Panc1 (cell line): ENCODE measurements at regions not wholly inside any gene's neighbourhood (a gene's known extent, or its start where the extent isn't known, plus 50 kb on each side); places are given as distances from the start of the nearest gene placed in this dataset.

Source experiments
- ATAC-seq: fragments of 200-7000 bp; cut with Tn5 transposase; 2 replicates; pipeline ENCODE4 v1.9.1; 2020; ENCODE audit warnings: mild to moderate bottlenecking, moderate library complexity
- BruUV-seq: library from RNA; stranded (reverse); fragments of 400-500 nt; replicated peaks from 2 replicates; lab custom pipeline; 2021; lab: Mats Ljungman, UMichigan
- CTCF ChIA-PET: fragments of 300-600 bp; sonication (Branson Sonifier 250); formaldehyde crosslinking; loops from one replicate; lab custom pipeline; 2022; ENCODE audit warnings: antibody characterized with exemption; lab: Charles Lee
- POLR2A ChIA-PET: fragments of 300-600 bp; sonication (Branson Sonifier 250); formaldehyde crosslinking; loops from one replicate; lab custom pipeline; 2022; ENCODE audit warnings: antibody characterized with exemption; lab: Charles Lee
- DNase-seq: peaks from one replicate; pipeline ENCODE4 v3.0.0-alpha.2; 2010; ENCODE audit warnings: low read depth, low spot score
- H3K27ac ChIP-seq: 2 replicates; pipeline ENCODE4 v1.5.1; 2011; ENCODE audit warnings: mild to moderate bottlenecking, low read length, inconsistent platforms
- H3K27me3 ChIP-seq: fragments of 200-500 bp; sonication (Bioruptor generic); 2 replicates; pipeline ENCODE4 v1.6.0; 2014; ENCODE audit warnings: low read length, inconsistent platforms; ENCODE audit not compliant: control insufficient read depth, insufficient read depth
- H3K36me3 ChIP-seq: fragments of 200-500 bp; sonication (Bioruptor generic); 2 replicates; pipeline ENCODE4 v1.5.1; 2014; ENCODE audit warnings: inconsistent platforms, mild to moderate bottlenecking, low read length, moderate library complexity; ENCODE audit not compliant: control insufficient read depth, insufficient read depth
- H3K4me1 ChIP-seq: 2 replicates; pipeline ENCODE4 v1.5.1; 2011; ENCODE audit warnings: inconsistent platforms, mild to moderate bottlenecking, low read length, moderate library complexity; ENCODE audit not compliant: control insufficient read depth, insufficient read depth
- H3K4me3 ChIP-seq, 2 experiments: 2 replicates each; pipeline ENCODE4 v1.5.1; 2011 to 2012; ENCODE audit warnings: low read depth in 2 of 2, low read length in 2 of 2, mild to moderate bottlenecking in 2 of 2, inconsistent platforms in 1 of 2, moderate library complexity in 1 of 2
- H3K9me3 ChIP-seq: fragments of 200-500 bp; sonication (Bioruptor generic); 2 replicates; pipeline ENCODE4 v1.5.1; 2014; ENCODE audit warnings: low read depth, mild to moderate bottlenecking, inconsistent platforms, low read length, moderate library complexity; ENCODE audit not compliant: control insufficient read depth, insufficient read depth
- CTCF ChIP-seq: fragments of 450-650 bp; IDR thresholded peaks from 2 replicates; pipeline ENCODE4 v1.5.1; 2017; ENCODE audit warnings: mild to moderate bottlenecking
- POLR2AphosphoS5 ChIP-seq: IDR thresholded peaks from 2 replicates; pipeline ENCODE4 v1.6.1; 2012; ENCODE audit warnings: mild to moderate bottlenecking, low read depth, low read length, moderate library complexity
- REST ChIP-seq, 2 experiments: IDR thresholded peaks; 2 replicates each; pipeline ENCODE4 v1.6.1; 2011 to 2012; ENCODE audit warnings: low read depth in 2 of 2, control low read depth in 1 of 2, low read length in 1 of 2, mild to moderate bottlenecking in 1 of 2, moderate library complexity in 1 of 2; ENCODE audit not compliant: insufficient read depth in 1 of 2
- SIN3A ChIP-seq: IDR thresholded peaks from 2 replicates; pipeline ENCODE4 v1.6.1; 2012; ENCODE audit warnings: low read depth, mild to moderate bottlenecking, low read length, moderate library complexity, borderline replicate concordance; ENCODE audit not compliant: insufficient read depth
- TCF7L2 ChIP-seq: IDR thresholded peaks from 2 replicates; pipeline ENCODE4 v1.6.1; 2011; ENCODE audit warnings: mild to moderate bottlenecking, low read depth, low read length, inconsistent platforms
- in situ Hi-C: cut with HindIII; loops from 2 replicates; pipeline ENCODE4 v1.10.0; 2016; ENCODE audit warnings: low sequenced_read_pairs, low pct_unique_long_range_greater_than_20kb
- intact Hi-C: fragments of 100-400 bp; cut with micrococcal nuclease; formaldehyde crosslinking; loops from one replicate; pipeline ENCODE4 v1.10.0; 2022; ENCODE audit not compliant: unreplicated experiment

- no peak for ATAC-seq
- Histone ChIP-seq H3K4me1 (no peaks in the 10 kb centered on the region), H3K36me3 (no peaks in the 10 kb centered on the region), H3K27ac (no peak overlapping the region), H3K27me3 (no peaks in the 10 kb centered on the region), H3K4me3 (no peak overlapping the region), H3K9me3 (no peaks in the 10 kb centered on the region)
- TF ChIP-seq CTCF (no peak), TCF7L2 (no peak), REST (IDR thresholded peaks at IDR 0.05; ENCODE audit: insufficient read depth in 1 of 2, low read depth in 2 of 2, low read length in 1 of 2) (no peak), SIN3A (no peak), POLR2AphosphoS5 (no peak)
- ChIA-PET POLR2A (no interaction called here), CTCF (no interaction called here)
- no TSS peak for BruUV-seq
- DNase-seq, result no peak
- intact Hi-C loops (no loop called here), in situ Hi-C loops (no loop called here)
Observed at GRCh38 chrX:125394449-125394848, 74.8 kb downstream of the TEX13C start.

- ChIA-PET CTCF (no interaction called here), POLR2A (no interaction called here)
- no peak for TF ChIP-seq SIN3A
- no peak for TF ChIP-seq POLR2AphosphoS5
- TF ChIP-seq REST (IDR thresholded peaks at IDR 0.05; ENCODE audit: insufficient read depth in 1 of 2, low read depth in 2 of 2, low read length in 1 of 2), result no peak
- no peak for TF ChIP-seq TCF7L2
- no peak for TF ChIP-seq CTCF
- no peaks in the 10 kb centered on the region for H3K36me3 ChIP-seq
- intact Hi-C loops, result no loop called here
- no peak overlapping the region for H3K4me3 ChIP-seq
- no peaks in the 10 kb centered on the region for H3K4me1 ChIP-seq
- H3K27ac ChIP-seq, result no peak overlapping the region
- ATAC-seq (no peak), DNase-seq (no peak)
- H3K27me3 ChIP-seq, result no peaks in the 10 kb centered on the region
- in situ Hi-C loops, result no loop called here
- no peaks in the 10 kb centered on the region for H3K9me3 ChIP-seq
- no TSS peak for BruUV-seq
Observed at GRCh38 chrX:125395626-125396025, 76.0 kb downstream of the TEX13C start.
